Activated CD4-positive, alpha-beta T cell treated with anti-CD3 and anti-CD28 coated beads for 24 hours (primary cell): ENCODE measurements at regions not wholly inside any gene's neighbourhood (a gene's known extent, or its start where the extent isn't known, plus 50 kb on each side); places are given as distances from the start of the nearest gene placed in this dataset.

Experiments
- DNase-seq, 2 donors: peaks; one replicate each; pipeline ENCODE4 v3.0.0-alpha.2; 2020; ENCODE audit warnings: low read depth in 2 of 2

GRCh38 chr18:4854671-4855070 is 342.4 kb downstream of the AKAIN1 start:
- no peak for DNase-seq

GRCh38 chr18:4851301-4851976 is 345.6 kb downstream of the AKAIN1 start:
- no peak for DNase-seq

DNA sequence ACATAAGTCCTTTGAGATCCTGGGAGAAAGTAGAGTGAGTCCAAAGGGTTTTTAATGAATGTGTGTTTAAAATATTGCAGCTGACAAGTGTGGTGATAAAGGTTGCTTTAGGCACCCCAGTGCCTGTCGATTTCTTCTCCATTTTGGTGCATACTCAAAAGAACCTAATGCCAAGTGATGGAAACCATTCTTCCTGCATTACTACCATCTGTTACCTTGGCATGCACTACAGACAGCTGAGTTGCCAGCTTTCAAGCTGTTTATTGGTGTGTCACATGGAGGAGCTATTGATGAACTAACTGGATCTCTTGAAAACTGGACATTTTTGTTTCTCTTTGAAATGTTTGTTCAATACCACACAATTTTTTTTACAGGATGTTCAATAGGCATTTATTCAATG is 350.0 kb downstream of the AKAIN1 start:
- DNase-seq, result no peak

DNA sequence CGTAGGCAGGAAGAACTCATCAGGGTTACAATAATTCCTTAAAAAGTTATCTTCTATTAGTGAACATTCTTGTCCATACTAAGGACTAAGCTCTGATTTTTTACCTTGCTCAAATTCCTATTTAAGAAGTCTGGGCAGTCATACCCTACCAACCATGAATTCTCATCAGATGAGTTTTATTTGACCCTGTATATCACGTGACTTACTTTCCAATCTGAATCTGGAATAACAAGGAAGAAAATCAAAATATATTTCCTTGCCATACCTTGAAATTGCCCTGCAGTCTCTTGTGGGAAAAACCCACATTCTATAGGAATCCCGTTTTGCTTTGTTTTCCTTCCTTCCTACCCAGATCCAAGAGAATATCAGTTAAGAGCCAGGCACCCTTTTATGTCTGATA is 352.7 kb downstream of the AKAIN1 start:
- DNase-seq, result no peak

GRCh38 chr18:4843771-4844170 is 353.3 kb downstream of the AKAIN1 start:
- DNase-seq, result no peak

DNA sequence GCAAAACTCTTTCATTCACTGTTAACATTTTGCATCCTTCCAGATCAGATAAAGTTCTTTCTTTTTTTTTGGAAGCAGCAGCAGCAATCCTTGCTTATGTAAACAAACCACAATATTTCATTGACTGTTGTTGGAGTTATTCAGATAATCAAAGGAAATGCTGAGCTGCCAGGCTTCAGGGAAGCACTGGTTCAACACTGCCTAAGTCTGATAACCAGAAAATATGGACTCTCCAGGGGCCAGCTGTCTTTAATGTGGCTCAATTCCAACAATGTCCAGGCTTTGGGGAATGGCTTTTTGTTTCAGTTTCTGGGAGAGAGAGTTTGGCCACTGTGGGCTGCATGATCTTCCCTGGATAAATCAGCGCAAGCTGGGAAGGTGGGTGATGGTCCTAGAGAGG is 354.3 kb downstream of the AKAIN1 start:
- DNase-seq, result no peak

DNA sequence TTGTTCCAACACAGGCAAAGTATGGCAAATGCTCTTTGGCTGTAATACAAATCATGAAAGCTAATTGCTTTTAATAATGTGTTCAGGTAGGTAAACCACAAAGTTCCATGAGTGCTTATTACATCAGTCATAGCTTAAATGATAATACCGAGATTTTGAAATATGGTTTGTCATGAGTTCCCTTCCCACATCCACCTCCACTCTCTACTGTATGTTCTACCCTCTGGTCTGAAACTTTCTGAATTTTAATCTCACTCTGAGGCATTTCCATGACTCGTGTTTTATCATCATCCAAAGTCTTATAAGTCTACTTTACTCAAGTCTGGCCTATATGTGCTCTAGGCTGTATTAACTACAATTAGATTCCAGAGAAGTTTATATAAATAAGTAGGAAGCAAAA is 354.8 kb downstream of the AKAIN1 start:
- no peak for DNase-seq

GRCh38 chr18:4839639-4840038 is 357.4 kb downstream of the AKAIN1 start:
- DNase-seq, result no peak

DNA sequence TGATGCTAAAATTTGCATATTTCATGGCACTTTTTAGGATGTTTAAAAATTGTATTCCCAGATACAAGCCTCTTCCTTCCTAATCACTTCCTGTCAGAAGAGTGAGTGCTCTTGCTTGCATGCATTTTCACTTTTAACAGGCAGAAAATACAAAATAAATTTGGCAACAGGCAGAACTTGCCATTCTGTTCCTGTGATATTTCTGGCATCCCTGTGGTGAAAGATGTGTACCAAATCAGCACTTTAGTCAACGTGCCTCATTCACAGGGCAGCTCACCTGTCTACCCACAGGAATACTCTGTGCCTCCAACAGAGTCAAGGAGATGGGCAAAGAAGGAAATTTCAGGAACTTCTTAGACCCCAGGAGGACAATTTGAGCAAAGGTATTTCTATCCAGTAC is 360.9 kb downstream of the AKAIN1 start:
- no peak for DNase-seq

DNA sequence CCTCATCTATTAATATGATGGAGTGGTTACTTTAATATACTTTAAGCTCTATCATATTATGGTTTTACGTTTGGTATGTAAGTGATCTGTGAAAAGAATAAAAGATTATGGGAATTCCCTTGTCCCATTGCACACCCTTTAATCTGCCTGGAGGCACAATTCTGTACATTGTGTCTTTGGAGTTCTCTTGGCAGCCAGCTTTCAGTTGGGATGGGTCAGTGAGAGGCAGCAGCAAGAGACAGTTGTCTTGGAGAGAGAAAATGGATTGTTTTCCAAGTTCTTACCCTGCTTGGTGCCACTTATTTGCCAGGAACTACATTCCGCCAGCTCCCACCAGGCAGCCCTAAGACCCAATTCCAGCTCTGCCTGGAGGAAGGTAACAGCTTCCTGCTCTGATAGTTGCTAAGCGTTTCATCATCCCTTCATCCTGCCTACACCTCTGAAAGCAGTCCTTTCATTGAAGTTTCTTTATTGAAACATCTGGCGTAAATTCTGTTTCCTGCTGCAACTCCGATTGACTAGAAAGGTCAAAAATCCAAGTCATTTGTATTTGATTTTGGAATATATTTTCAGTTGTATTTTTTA is 365.2 kb downstream of the AKAIN1 start:
- DNase-seq, result no peak

DNA sequence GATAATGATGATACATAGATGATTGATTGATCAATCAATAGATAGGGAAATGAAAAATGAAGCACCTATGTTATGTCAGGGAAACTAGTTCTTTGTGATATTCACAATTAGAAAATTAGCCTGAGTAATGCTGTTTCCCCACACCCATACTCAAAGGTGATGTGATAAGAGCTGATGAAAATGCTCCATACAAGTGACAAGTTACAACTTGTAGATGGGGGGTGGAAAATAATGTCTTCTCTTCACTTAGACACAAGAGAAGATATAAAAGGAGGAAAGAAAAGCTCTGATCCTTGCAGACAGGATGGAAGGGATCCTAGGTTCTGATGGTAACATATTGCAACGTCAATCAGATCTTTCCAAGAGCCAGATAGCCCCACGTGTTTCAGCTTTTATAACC is 365.9 kb downstream of the AKAIN1 start:
- no peak for DNase-seq

GRCh38 chr18:4823091-4823490 is 368.0 kb upstream of the DLGAP1 start:
- no peak for DNase-seq

GRCh38 chr18:4821801-4822200 is 366.7 kb upstream of the DLGAP1 start:
- DNase-seq, result no peak

- no peak for DNase-seq
Observed at GRCh38 chr18:4817665-4818064, 362.6 kb upstream of the DLGAP1 start.

DNA sequence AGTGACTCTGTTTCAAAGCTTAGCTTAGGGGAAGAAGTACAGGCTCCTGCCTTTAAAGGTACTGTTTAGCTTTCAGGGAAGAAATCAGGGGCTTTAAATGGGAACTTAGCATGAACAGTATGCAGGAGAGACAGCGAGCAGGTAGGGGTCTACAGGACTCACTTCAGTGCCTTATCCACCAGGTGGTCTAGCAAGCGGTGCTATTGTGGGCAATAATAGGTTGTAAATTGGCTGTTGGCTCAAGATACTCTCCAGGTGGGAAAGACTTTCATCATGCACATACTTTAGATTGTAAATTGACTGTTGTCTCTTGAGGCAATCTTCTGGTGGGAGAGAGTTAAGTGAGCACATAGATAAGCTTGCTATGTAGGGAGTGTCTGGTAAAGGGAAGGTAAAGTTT is 358.6 kb upstream of the DLGAP1 start:
- DNase-seq, result no peak

- DNase-seq, result no peak
Observed at GRCh38 chr18:4808891-4809290, 353.8 kb upstream of the DLGAP1 start.

GRCh38 chr18:4807604-4808293 is 352.6 kb upstream of the DLGAP1 start:
- no peak for DNase-seq

DNA sequence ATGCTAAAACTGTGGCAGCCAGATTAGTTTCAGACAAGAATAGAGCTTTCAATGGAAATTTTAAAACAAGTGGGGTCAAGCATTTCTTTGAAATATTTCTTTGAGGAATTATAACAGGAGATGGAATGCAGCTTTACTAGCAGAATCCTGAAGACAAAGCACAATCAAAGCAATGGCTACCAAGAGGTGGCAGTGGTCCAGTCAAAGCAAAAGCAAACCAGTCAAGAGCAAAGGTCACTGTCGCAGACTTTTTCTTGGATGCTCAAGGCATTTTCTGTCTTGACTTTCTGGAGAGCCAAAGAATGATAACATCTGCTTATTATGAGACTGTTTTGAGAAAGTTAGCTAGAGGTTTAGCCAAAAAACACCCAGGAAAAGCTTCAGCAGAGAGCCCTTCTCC is 351.2 kb upstream of the DLGAP1 start:
- DNase-seq, result no peak

- no peak for DNase-seq
Observed at GRCh38 chr18:4802296-4802695, 347.2 kb upstream of the DLGAP1 start.

- no peak for DNase-seq
Observed at GRCh38 chr18:4801151-4801550, 346.0 kb upstream of the DLGAP1 start.

DNA sequence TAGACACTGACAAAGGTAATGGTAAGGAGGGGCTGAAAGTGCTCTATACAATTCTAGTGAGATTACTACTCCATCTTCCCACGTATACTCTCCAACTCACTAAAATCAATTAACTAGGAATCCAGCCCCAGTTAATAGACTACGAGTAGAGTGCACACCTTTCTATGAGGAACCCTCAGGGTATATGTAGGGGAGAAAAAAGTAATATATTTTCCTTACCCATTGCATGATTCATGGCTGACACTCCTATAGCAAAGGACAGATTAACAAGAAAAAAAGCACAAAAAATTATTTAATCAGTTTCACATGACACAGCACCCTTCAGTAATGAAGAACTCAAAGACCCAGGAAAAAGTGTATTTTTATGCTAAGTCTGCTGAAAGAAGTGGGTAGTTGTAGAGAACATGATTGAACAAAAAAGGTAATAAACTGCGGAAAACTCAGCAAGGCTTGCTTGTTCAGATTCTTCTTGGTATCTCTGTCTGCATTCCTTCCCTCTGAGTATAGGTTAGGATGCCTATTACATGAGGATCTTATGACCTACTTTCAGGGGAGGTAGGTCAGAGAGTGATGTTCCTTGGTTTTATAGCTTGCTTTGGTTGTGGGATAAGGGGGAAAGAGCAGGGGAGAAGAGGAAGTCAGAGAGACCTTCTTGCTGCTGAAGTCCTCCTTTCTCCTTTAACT is 342.0 kb upstream of the DLGAP1 start:
- DNase-seq, result no peak

GRCh38 chr18:4789506-4789905 is 334.4 kb upstream of the DLGAP1 start:
- DNase-seq, result no peak

GRCh38 chr18:4781873-4782272 is 326.8 kb upstream of the DLGAP1 start:
- DNase-seq, result no peak
